ENCODE measurements at regions not wholly inside any gene's neighbourhood (a gene's known extent, or its start where the extent isn't known, plus 50 kb on each side); places are given as distances from the start of the nearest gene placed in this dataset.

GRCh38 chr1:29410476-29410875 is 174.2 kb downstream of the PTPRU start:
- DNase-seq (ENCODE audit: low read depth, low spot score) (no peak), FAIRE-seq (no peak)
- TF ChIP-seq CTCF (optimal IDR thresholded peaks at IDR 0.05 in 1 of 3, IDR thresholded peaks at IDR 0.05 in 1 of 3, conservative IDR thresholded peaks at IDR 0.05 in 1 of 3; ENCODE audit: extremely low read depth in 1 of 3, insufficient read depth in 2 of 3, low read length in 3 of 3), result no peak
- no peak for TF ChIP-seq EZH2 (IDR thresholded peaks at IDR 0.05; ENCODE audit: low read length)

GRCh38 chr1:29409616-29410015 is 173.3 kb downstream of the PTPRU start:
- FAIRE-seq (no peak), DNase-seq (ENCODE audit: low read depth, low spot score) (no peak)
- dilution Hi-C loops (cut with MboI; ENCODE audit: extremely low pct_ligation_motif_present, low sequenced_read_pairs), result no loop called here
- H3K4me2 ChIP-seq (ENCODE audit: control insufficient read depth, extremely low read depth, insufficient read depth, low read depth, low read length), result no peak overlapping the region
- H3K9ac ChIP-seq (ENCODE audit: control insufficient read depth, extremely low read depth, insufficient read depth, low read length), result no peak overlapping the region
- H3K36me3 ChIP-seq (ENCODE audit: control insufficient read depth in 2 of 2, extremely low read depth in 1 of 2, insufficient read depth in 2 of 2, low read length in 2 of 2), result no peaks in the 10 kb centered on the region
- H3K4me1 ChIP-seq (ENCODE audit: control insufficient read depth, extremely low read depth, insufficient read depth, low read length), result no peaks in the 10 kb centered on the region
- no peak overlapping the region for H3K27ac ChIP-seq (ENCODE audit: control insufficient read depth, insufficient read depth, low read length)
- H3K9me1 ChIP-seq (ENCODE audit: control insufficient read depth, extremely low read depth, insufficient read depth, low read length), result no peaks in the 10 kb centered on the region
- H3K27me3 ChIP-seq (ENCODE audit: control insufficient read depth, extremely low read depth, insufficient read depth, low read length), result peaks cover 23% of the 10 kb centered on the region
- no peak overlapping the region for H3K4me3 ChIP-seq (ENCODE audit: control insufficient read depth in 2 of 3, extremely low read depth in 1 of 3, insufficient read depth in 2 of 3, low read depth in 1 of 3, low read length in 3 of 3)
- H3K79me2 ChIP-seq (ENCODE audit: control insufficient read depth, insufficient read depth, low read length), result no peaks in the 10 kb centered on the region
- H4K20me1 ChIP-seq (ENCODE audit: control insufficient read depth, extremely low read depth, insufficient read depth, low read length), result no peaks in the 10 kb centered on the region
- no peak overlapping the region for H2AFZ ChIP-seq (ENCODE audit: control insufficient read depth, low read length)
- TF ChIP-seq CTCF (optimal IDR thresholded peaks at IDR 0.05 in 1 of 3, IDR thresholded peaks at IDR 0.05 in 1 of 3, conservative IDR thresholded peaks at IDR 0.05 in 1 of 3; ENCODE audit: extremely low read depth in 1 of 3, insufficient read depth in 2 of 3, low read length in 3 of 3), result no peak
- no peak for TF ChIP-seq EZH2 (IDR thresholded peaks at IDR 0.05; ENCODE audit: low read length)
- no peaks in the 10 kb centered on the region for H3K9me3 ChIP-seq (ENCODE audit: control insufficient read depth, low read depth, low read length)

More at GRCh38 chr1:29410476-29410875, 174.2 kb downstream of the PTPRU start:
- Histone ChIP-seq H3K9me1 (ENCODE audit: control insufficient read depth, extremely low read depth, insufficient read depth, low read length) (no peaks in the 10 kb centered on the region), H2AFZ (ENCODE audit: control insufficient read depth, low read length) (no peak overlapping the region), H3K27ac (ENCODE audit: control insufficient read depth, insufficient read depth, low read length) (no peak overlapping the region), H3K4me3 (ENCODE audit: control insufficient read depth in 2 of 3, extremely low read depth in 1 of 3, insufficient read depth in 2 of 3, low read depth in 1 of 3, low read length in 3 of 3) (no peak overlapping the region), H3K79me2 (ENCODE audit: control insufficient read depth, insufficient read depth, low read length) (no peaks in the 10 kb centered on the region), H3K4me1 (ENCODE audit: control insufficient read depth, extremely low read depth, insufficient read depth, low read length) (no peaks in the 10 kb centered on the region), H3K27me3 (ENCODE audit: control insufficient read depth, extremely low read depth, insufficient read depth, low read length) (peaks cover 23% of the 10 kb centered on the region), H3K9ac (ENCODE audit: control insufficient read depth, extremely low read depth, insufficient read depth, low read length) (no peak overlapping the region), H3K36me3 (ENCODE audit: control insufficient read depth in 2 of 2, extremely low read depth in 1 of 2, insufficient read depth in 2 of 2, low read length in 2 of 2) (no peaks in the 10 kb centered on the region), H3K9me3 (ENCODE audit: control insufficient read depth, low read depth, low read length) (no peaks in the 10 kb centered on the region), H3K4me2 (ENCODE audit: control insufficient read depth, extremely low read depth, insufficient read depth, low read depth, low read length) (no peak overlapping the region), H4K20me1 (ENCODE audit: control insufficient read depth, extremely low read depth, insufficient read depth, low read length) (no peaks in the 10 kb centered on the region)
- dilution Hi-C loops (cut with MboI; ENCODE audit: extremely low pct_ligation_motif_present, low sequenced_read_pairs), result no loop called here

Measured in keratinocyte (primary cell).